HEK293 (cell line): ENCODE measurements at regions not wholly inside any gene's neighbourhood (a gene's known extent, or its start where the extent isn't known, plus 50 kb on each side); places are given as distances from the start of the nearest gene placed in this dataset.

Experiments used
- EGR2 ChIP-seq: fragments of 450-650 bp; formaldehyde crosslinking; IDR thresholded peaks from 2 replicates; pipeline ENCODE4 v1.5.1; 2016; ENCODE audit warnings: low read depth, missing biosample characterization, missing genetic modification characterization
- GLIS1 ChIP-seq: fragments of 450-650 bp; formaldehyde crosslinking; IDR thresholded peaks from 2 replicates; pipeline ENCODE4 v1.5.1; 2016; ENCODE audit warnings: missing biosample characterization, missing genetic modification characterization
- KLF16 ChIP-seq: fragments of 450-650 bp; formaldehyde crosslinking; IDR thresholded peaks from 2 replicates; pipeline ENCODE4 v1.5.1; 2017; ENCODE audit warnings: missing biosample characterization, missing genetic modification characterization
- OVOL3 ChIP-seq: fragments of 450-650 bp; formaldehyde crosslinking; IDR thresholded peaks from 2 replicates; pipeline ENCODE4 v1.5.1; 2016; ENCODE audit warnings: missing biosample characterization, missing genetic modification characterization
- PRDM4 ChIP-seq: fragments of 450-650 bp; formaldehyde crosslinking; IDR thresholded peaks from 2 replicates; pipeline ENCODE4 v1.5.1; 2017; ENCODE audit warnings: missing biosample characterization, missing genetic modification characterization
- REPIN1 ChIP-seq: fragments of 450-650 bp; formaldehyde crosslinking; IDR thresholded peaks from 2 replicates; pipeline ENCODE4 v1.5.1; 2017; ENCODE audit warnings: missing biosample characterization, missing genetic modification characterization, low read depth
- ZBTB44 ChIP-seq: fragments of 450-650 bp; IDR thresholded peaks from 2 replicates; pipeline ENCODE4 v1.5.1; 2018; ENCODE audit warnings: missing biosample characterization, mild to moderate bottlenecking, missing genetic modification characterization
- ZFP3 ChIP-seq: fragments of 450-650 bp; formaldehyde crosslinking; IDR thresholded peaks from 2 replicates; pipeline ENCODE4 v1.5.1; 2016; ENCODE audit warnings: low read depth, missing biosample characterization, missing genetic modification characterization
- ZNF157 ChIP-seq: fragments of 450-650 bp; formaldehyde crosslinking; IDR thresholded peaks from 2 replicates; pipeline ENCODE4 v1.5.1; 2016; ENCODE audit warnings: missing biosample characterization, missing genetic modification characterization
- ZNF174 ChIP-seq: fragments of 450-650 bp; formaldehyde crosslinking; IDR thresholded peaks from 2 replicates; pipeline ENCODE4 v1.5.0; 2017; ENCODE audit warnings: missing biosample characterization, mild to moderate bottlenecking, missing genetic modification characterization
- ZNF239 ChIP-seq: fragments of 450-650 bp; formaldehyde crosslinking; IDR thresholded peaks from 2 replicates; pipeline ENCODE4 v1.5.1; 2016; ENCODE audit warnings: missing biosample characterization, missing genetic modification characterization
- ZNF488 ChIP-seq: fragments of 450-650 bp; formaldehyde crosslinking; IDR thresholded peaks from 2 replicates; pipeline ENCODE4 v1.5.1; 2016; ENCODE audit warnings: missing biosample characterization, missing genetic modification characterization
- ZNF510 ChIP-seq: fragments of 450-650 bp; formaldehyde crosslinking; IDR thresholded peaks from 2 replicates; pipeline ENCODE4 v1.5.1; 2018; ENCODE audit warnings: mild to moderate bottlenecking, missing genetic modification characterization, missing biosample characterization; ENCODE audit not compliant: insufficient replicate concordance
- ZNF654 ChIP-seq: fragments of 450-650 bp; formaldehyde crosslinking; IDR thresholded peaks from 2 replicates; pipeline ENCODE4 v1.5.1; 2016; ENCODE audit warnings: low read depth, missing biosample characterization, missing genetic modification characterization
- ZNF768 ChIP-seq: fragments of 450-650 bp; formaldehyde crosslinking; IDR thresholded peaks from 2 replicates; pipeline ENCODE4 v1.5.1; 2018; ENCODE audit warnings: missing biosample characterization, mild to moderate bottlenecking, missing genetic modification characterization
- TF ChIP-seq, protein P1 (sequence below): fragments of 450-650 bp; formaldehyde crosslinking; IDR thresholded peaks from 2 replicates; pipeline ENCODE4 v1.5.1; 2016; ENCODE audit warnings: missing biosample characterization, missing genetic modification characterization, borderline replicate concordance
- TF ChIP-seq, protein P2 (sequence below): fragments of 450-650 bp; formaldehyde crosslinking; IDR thresholded peaks from 2 replicates; pipeline ENCODE4 v1.5.1; 2016; ENCODE audit warnings: missing biosample characterization, missing genetic modification characterization
- TF ChIP-seq, protein P3 (sequence below): fragments of 450-650 bp; formaldehyde crosslinking; IDR thresholded peaks from 2 replicates; pipeline ENCODE4 v1.5.1; 2016; ENCODE audit warnings: missing biosample characterization, missing genetic modification characterization
- TF ChIP-seq, protein P4 (sequence below): fragments of 450-650 bp; formaldehyde crosslinking; IDR thresholded peaks from 2 replicates; pipeline ENCODE4 v1.5.1; 2016; ENCODE audit warnings: missing biosample characterization, missing genetic modification characterization

DNA sequence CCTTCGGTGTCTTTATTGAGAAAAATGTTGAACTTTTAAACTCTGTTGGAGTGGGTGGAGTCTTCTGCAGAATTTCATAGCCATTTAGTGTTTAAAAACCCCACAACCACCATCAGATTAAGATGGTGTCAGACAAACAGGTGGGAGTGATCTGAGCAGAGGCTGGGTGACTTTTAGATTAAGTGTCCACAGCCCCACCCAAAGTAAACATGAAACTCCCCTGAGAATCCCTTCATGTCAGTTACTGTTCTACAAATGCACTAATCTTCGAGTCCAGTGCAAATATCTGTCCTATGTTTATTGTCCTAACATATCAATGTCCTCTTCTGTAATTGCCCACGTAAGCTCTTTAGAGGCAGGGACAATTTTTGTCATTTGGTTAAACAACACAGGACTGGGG is 175.6 kb upstream of the RBPJ start (continued):
- TF ChIP-seq PRDM4 (tag by site-specific recombination): no peak
- TF ChIP-seq ZNF239: no peak
- TF ChIP-seq, protein P1, sequence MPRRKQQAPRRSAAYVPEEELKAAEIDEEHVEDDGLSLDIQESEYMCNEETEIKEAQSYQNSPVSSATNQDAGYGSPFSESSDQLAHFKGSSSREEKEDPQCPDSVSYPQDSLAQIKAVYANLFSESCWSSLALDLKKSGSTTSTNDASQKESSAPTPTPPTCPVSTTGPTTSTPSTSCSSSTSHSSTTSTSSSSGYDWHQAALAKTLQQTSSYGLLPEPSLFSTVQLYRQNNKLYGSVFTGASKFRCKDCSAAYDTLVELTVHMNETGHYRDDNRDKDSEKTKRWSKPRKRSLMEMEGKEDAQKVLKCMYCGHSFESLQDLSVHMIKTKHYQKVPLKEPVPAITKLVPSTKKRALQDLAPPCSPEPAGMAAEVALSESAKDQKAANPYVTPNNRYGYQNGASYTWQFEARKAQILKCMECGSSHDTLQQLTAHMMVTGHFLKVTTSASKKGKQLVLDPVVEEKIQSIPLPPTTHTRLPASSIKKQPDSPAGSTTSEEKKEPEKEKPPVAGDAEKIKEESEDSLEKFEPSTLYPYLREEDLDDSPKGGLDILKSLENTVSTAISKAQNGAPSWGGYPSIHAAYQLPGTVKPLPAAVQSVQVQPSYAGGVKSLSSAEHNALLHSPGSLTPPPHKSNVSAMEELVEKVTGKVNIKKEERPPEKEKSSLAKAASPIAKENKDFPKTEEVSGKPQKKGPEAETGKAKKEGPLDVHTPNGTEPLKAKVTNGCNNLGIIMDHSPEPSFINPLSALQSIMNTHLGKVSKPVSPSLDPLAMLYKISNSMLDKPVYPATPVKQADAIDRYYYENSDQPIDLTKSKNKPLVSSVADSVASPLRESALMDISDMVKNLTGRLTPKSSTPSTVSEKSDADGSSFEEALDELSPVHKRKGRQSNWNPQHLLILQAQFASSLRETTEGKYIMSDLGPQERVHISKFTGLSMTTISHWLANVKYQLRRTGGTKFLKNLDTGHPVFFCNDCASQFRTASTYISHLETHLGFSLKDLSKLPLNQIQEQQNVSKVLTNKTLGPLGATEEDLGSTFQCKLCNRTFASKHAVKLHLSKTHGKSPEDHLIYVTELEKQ (tag by site-specific recombination): no peak
- TF ChIP-seq ZNF654: no peak
- TF ChIP-seq REPIN1: no peak
- no peak for TF ChIP-seq ZNF510 (tag by site-specific recombination)
- TF ChIP-seq ZNF488 (tag by site-specific recombination): no peak
- TF ChIP-seq ZNF157 (tag by site-specific recombination): no peak
- TF ChIP-seq KLF16 (tag by site-specific recombination): no peak
- TF ChIP-seq, protein P2, sequence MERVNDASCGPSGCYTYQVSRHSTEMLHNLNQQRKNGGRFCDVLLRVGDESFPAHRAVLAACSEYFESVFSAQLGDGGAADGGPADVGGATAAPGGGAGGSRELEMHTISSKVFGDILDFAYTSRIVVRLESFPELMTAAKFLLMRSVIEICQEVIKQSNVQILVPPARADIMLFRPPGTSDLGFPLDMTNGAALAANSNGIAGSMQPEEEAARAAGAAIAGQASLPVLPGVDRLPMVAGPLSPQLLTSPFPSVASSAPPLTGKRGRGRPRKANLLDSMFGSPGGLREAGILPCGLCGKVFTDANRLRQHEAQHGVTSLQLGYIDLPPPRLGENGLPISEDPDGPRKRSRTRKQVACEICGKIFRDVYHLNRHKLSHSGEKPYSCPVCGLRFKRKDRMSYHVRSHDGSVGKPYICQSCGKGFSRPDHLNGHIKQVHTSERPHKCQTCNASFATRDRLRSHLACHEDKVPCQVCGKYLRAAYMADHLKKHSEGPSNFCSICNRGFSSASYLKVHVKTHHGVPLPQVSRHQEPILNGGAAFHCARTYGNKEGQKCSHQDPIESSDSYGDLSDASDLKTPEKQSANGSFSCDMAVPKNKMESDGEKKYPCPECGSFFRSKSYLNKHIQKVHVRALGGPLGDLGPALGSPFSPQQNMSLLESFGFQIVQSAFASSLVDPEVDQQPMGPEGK: no peak
- TF ChIP-seq, protein P3, sequence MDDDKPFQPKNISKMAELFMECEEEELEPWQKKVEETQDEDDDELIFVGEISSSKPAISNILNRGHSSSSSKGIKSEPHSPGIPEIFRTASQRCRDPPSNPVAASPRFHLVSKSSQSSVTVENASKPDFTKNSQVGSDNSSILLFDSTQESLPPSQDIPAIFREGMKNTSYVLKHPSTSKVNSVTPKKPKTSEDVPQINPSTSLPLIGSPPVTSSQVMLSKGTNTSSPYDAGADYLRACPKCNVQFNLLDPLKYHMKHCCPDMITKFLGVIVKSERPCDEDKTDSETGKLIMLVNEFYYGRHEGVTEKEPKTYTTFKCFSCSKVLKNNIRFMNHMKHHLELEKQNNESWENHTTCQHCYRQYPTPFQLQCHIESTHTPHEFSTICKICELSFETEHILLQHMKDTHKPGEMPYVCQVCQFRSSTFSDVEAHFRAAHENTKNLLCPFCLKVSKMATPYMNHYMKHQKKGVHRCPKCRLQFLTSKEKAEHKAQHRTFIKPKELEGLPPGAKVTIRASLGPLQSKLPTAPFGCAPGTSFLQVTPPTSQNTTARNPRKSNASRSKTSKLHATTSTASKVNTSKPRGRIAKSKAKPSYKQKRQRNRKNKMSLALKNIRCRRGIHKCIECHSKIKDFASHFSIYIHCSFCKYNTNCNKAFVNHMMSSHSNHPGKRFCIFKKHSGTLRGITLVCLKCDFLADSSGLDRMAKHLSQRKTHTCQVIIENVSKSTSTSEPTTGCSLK (tag by site-specific recombination): no peak
- no peak for TF ChIP-seq ZFP3 (tag by site-specific recombination)
- TF ChIP-seq ZNF174 (tag by site-specific recombination): no peak
- TF ChIP-seq GLIS1: no peak
- TF ChIP-seq EGR2 (tag by site-specific recombination): peak; percentile 32
- TF ChIP-seq, protein P4, sequence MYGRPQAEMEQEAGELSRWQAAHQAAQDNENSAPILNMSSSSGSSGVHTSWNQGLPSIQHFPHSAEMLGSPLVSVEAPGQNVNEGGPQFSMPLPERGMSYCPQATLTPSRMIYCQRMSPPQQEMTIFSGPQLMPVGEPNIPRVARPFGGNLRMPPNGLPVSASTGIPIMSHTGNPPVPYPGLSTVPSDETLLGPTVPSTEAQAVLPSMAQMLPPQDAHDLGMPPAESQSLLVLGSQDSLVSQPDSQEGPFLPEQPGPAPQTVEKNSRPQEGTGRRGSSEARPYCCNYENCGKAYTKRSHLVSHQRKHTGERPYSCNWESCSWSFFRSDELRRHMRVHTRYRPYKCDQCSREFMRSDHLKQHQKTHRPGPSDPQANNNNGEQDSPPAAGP: peak; percentile 93
- TF ChIP-seq ZBTB44 (tag by site-specific recombination): peak; percentile 76
- TF ChIP-seq OVOL3 (tag by site-specific recombination): peak; percentile 14; the same call in 1 of the 2 replicates
- no peak for TF ChIP-seq ZNF768 (tag by site-specific recombination)
